HepG2 (cell line): ENCODE measurements at regions not wholly inside any gene's neighbourhood (a gene's known extent, or its start where the extent isn't known, plus 50 kb on each side); places are given as distances from the start of the nearest gene placed in this dataset.

Experiments
- FOXA1 ChIP-seq, 2 experiments: fragments of 450-650 bp in 1 of 2; sonication (generic) in 1 of 2; formaldehyde crosslinking in 1 of 2; IDR thresholded peaks; 2 replicates each; pipeline versions ENCODE4 v1.4.0 to v1.6.1; 2016 to 2020; ENCODE audit warnings: missing genetic modification reagents in 1 of 2
- GABPA ChIP-seq, 2 experiments: IDR thresholded peaks; 2 replicates each; pipeline ENCODE4 v1.6.1; 2011 to 2016; ENCODE audit warnings: low read depth in 2 of 2, low read length in 1 of 2, missing biosample characterization in 1 of 2, missing genetic modification characterization in 1 of 2
- KDM3A ChIP-seq: IDR thresholded peaks from 2 replicates; pipeline ENCODE4 v1.6.1; 2018; ENCODE audit warnings: low read depth, missing compliant biosample characterization
- KDM5A ChIP-seq: fragments of 200-600 bp; sonication (generic); IDR thresholded peaks from 2 replicates; pipeline ENCODE4 v1.7.0; 2018; ENCODE audit warnings: antibody characterized with exemption, mild to moderate bottlenecking, low read length, borderline replicate concordance
- MED8 ChIP-seq: sonication (generic); formaldehyde crosslinking; IDR thresholded peaks from 2 replicates; pipeline ENCODE4 v1.8.1; 2023; ENCODE audit warnings: mild to moderate bottlenecking, missing genetic modification reagents; ENCODE audit not compliant: insufficient replicate concordance
- PHF20 ChIP-seq: sonication (generic); formaldehyde crosslinking; IDR thresholded peaks from 2 replicates; pipeline ENCODE4 v1.5.0; 2020; ENCODE audit warnings: mild to moderate bottlenecking, missing genetic modification reagents
- PHF5A ChIP-seq: IDR thresholded peaks from one replicate; pipeline ENCODE4 v1.6.1; 2018; ENCODE audit warnings: low read depth, missing genetic modification reagents; ENCODE audit not compliant: unreplicated experiment
- PRPF4 ChIP-seq: fragments of 200-400 bp; formaldehyde crosslinking; IDR thresholded peaks from 2 replicates; pipeline ENCODE4 v1.6.1; 2016; ENCODE audit warnings: low read length, low read depth; ENCODE audit not compliant: poor library complexity, severe bottlenecking
- RFX1 ChIP-seq: fragments of 450-650 bp; IDR thresholded peaks from 2 replicates; pipeline ENCODE4 v1.6.1; 2017
- ZNF510 ChIP-seq: sonication (generic); formaldehyde crosslinking; IDR thresholded peaks from 2 replicates; pipeline ENCODE4 v1.4.0; 2020; ENCODE audit warnings: low read depth, mild to moderate bottlenecking, missing genetic modification reagents
- ZNF678 ChIP-seq: sonication (generic); formaldehyde crosslinking; IDR thresholded peaks from 2 replicates; pipeline ENCODE4 v1.4.0; 2020; ENCODE audit warnings: mild to moderate bottlenecking, missing genetic modification reagents
- ZNF703 ChIP-seq: sonication (generic); formaldehyde crosslinking; IDR thresholded peaks from 2 replicates; pipeline ENCODE4 v1.5.1; 2020; ENCODE audit warnings: missing genetic modification reagents, mild to moderate bottlenecking, moderate library complexity, borderline replicate concordance
- ZSCAN20 ChIP-seq: sonication (generic); formaldehyde crosslinking; IDR thresholded peaks from 2 replicates; pipeline ENCODE4 v1.4.0; 2020; ENCODE audit warnings: missing genetic modification reagents, mild to moderate bottlenecking, borderline replicate concordance
- TF ChIP-seq, protein P1 (sequence below): sonication (generic); formaldehyde crosslinking; IDR thresholded peaks from 2 replicates; pipeline ENCODE4 v1.8.0; 2022; ENCODE audit warnings: mild to moderate bottlenecking, missing genetic modification reagents, moderate library complexity
- TF ChIP-seq, protein P2 (sequence below): sonication (generic); formaldehyde crosslinking; IDR thresholded peaks from 2 replicates; pipeline ENCODE4; 2020; ENCODE audit warnings: missing genetic modification reagents, mild to moderate bottlenecking, borderline replicate concordance
- TF ChIP-seq, protein P3 (sequence below): sonication (generic); formaldehyde crosslinking; IDR thresholded peaks from 2 replicates; pipeline ENCODE4 v1.4.0; 2020; ENCODE audit warnings: mild to moderate bottlenecking, missing genetic modification reagents
- TF ChIP-seq, protein P4 (sequence below): sonication (generic); formaldehyde crosslinking; IDR thresholded peaks from 2 replicates; pipeline ENCODE4 v1.4.0; 2020; ENCODE audit warnings: mild to moderate bottlenecking, low read depth, missing genetic modification reagents
- TF ChIP-seq, protein P5 (sequence below): sonication (generic); formaldehyde crosslinking; IDR thresholded peaks from 2 replicates; pipeline ENCODE4 v1.5.0; 2020; ENCODE audit warnings: mild to moderate bottlenecking, missing genetic modification reagents

DNA sequence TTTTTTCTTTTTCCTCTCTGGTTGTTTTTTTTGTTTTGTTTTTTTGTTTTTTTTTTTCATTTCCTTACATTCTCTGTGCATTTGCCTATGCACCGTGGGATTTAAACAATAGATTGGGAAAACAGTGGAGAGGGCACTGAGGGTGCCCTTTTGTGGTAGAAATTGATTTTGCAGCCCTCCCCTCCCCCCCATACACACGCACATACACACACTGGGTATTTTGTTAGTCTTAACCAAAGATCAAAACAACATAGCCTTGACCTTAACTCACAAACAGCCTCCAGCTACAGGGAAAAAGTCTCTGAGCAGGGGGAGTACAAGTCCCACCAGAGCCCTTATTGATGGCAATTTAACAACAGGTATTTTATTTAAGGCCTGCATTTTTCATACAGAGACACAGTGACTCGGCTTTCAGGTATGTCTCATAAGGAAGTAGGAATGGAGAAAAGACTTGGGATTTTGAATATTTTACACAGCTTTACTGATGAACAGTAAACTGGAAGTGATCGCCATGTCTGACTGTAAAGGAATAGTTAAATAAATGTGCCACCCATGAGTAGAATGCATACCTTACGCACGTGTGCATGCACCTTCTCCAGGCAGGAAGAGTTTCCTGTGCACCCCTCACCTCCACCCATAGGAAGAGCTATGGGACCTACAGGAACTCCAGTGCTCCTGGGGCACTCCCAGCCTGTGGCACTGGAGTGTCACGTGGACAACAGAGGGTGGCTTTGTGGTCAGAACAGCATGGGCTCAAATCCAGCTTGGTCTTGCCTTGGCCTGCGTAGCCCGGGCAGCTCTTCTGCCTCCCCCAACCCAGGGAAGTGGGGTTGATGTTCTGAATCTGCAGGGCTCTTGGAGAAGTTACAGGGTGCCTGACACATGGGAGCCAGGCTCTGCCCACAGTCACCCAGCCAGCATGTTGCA, 266.4 kb downstream of the ANAPC1 start (continued):
- TF ChIP-seq PHF20 (CRISPR knock-in tag) = no peak
- TF ChIP-seq ZNF678 (CRISPR knock-in tag) = no peak
- no peak; the same call in 1 of the 2 replicates for TF ChIP-seq KDM5A
- TF ChIP-seq, protein P1, sequence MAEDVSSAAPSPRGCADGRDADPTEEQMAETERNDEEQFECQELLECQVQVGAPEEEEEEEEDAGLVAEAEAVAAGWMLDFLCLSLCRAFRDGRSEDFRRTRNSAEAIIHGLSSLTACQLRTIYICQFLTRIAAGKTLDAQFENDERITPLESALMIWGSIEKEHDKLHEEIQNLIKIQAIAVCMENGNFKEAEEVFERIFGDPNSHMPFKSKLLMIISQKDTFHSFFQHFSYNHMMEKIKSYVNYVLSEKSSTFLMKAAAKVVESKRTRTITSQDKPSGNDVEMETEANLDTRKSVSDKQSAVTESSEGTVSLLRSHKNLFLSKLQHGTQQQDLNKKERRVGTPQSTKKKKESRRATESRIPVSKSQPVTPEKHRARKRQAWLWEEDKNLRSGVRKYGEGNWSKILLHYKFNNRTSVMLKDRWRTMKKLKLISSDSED (CRISPR knock-in tag) = no peak
- TF ChIP-seq MED8 = no peak
- TF ChIP-seq RFX1 = no peak
- TF ChIP-seq, protein P2, sequence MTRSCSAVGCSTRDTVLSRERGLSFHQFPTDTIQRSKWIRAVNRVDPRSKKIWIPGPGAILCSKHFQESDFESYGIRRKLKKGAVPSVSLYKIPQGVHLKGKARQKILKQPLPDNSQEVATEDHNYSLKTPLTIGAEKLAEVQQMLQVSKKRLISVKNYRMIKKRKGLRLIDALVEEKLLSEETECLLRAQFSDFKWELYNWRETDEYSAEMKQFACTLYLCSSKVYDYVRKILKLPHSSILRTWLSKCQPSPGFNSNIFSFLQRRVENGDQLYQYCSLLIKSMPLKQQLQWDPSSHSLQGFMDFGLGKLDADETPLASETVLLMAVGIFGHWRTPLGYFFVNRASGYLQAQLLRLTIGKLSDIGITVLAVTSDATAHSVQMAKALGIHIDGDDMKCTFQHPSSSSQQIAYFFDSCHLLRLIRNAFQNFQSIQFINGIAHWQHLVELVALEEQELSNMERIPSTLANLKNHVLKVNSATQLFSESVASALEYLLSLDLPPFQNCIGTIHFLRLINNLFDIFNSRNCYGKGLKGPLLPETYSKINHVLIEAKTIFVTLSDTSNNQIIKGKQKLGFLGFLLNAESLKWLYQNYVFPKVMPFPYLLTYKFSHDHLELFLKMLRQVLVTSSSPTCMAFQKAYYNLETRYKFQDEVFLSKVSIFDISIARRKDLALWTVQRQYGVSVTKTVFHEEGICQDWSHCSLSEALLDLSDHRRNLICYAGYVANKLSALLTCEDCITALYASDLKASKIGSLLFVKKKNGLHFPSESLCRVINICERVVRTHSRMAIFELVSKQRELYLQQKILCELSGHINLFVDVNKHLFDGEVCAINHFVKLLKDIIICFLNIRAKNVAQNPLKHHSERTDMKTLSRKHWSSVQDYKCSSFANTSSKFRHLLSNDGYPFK = no peak
- TF ChIP-seq ZNF510 = no peak
- TF ChIP-seq, protein P3, sequence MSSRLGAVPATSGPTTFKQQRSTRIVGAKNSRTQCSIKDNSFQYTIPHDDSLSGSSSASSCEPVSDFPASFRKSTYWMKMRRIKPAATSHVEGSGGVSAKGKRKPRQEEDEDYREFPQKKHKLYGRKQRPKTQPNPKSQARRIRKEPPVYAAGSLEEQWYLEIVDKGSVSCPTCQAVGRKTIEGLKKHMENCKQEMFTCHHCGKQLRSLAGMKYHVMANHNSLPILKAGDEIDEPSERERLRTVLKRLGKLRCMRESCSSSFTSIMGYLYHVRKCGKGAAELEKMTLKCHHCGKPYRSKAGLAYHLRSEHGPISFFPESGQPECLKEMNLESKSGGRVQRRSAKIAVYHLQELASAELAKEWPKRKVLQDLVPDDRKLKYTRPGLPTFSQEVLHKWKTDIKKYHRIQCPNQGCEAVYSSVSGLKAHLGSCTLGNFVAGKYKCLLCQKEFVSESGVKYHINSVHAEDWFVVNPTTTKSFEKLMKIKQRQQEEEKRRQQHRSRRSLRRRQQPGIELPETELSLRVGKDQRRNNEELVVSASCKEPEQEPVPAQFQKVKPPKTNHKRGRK = no peak
- TF ChIP-seq FOXA1 (IDR thresholded peaks at IDR 0.05) = no peak
- TF ChIP-seq FOXA1 (CRISPR knock-in tag; IDR thresholded peaks at IDR 0.05) = no peak; the same call in 1 of the 2 replicates
- TF ChIP-seq PRPF4 = no peak
- TF ChIP-seq, protein P4, sequence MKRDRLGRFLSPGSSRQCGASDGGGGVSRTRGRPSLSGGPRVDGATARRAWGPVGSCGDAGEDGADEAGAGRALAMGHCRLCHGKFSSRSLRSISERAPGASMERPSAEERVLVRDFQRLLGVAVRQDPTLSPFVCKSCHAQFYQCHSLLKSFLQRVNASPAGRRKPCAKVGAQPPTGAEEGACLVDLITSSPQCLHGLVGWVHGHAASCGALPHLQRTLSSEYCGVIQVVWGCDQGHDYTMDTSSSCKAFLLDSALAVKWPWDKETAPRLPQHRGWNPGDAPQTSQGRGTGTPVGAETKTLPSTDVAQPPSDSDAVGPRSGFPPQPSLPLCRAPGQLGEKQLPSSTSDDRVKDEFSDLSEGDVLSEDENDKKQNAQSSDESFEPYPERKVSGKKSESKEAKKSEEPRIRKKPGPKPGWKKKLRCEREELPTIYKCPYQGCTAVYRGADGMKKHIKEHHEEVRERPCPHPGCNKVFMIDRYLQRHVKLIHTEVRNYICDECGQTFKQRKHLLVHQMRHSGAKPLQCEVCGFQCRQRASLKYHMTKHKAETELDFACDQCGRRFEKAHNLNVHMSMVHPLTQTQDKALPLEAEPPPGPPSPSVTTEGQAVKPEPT (CRISPR knock-in tag) = no peak
- TF ChIP-seq GABPA (IDR thresholded peaks at IDR 0.05; ENCODE audit: low read depth, low read length) = no peak
- TF ChIP-seq GABPA (CRISPR knock-in tag; IDR thresholded peaks at IDR 0.05; ENCODE audit: low read depth) = peak; percentile 42; the same call in 1 of the 2 replicates
- TF ChIP-seq, protein P5, sequence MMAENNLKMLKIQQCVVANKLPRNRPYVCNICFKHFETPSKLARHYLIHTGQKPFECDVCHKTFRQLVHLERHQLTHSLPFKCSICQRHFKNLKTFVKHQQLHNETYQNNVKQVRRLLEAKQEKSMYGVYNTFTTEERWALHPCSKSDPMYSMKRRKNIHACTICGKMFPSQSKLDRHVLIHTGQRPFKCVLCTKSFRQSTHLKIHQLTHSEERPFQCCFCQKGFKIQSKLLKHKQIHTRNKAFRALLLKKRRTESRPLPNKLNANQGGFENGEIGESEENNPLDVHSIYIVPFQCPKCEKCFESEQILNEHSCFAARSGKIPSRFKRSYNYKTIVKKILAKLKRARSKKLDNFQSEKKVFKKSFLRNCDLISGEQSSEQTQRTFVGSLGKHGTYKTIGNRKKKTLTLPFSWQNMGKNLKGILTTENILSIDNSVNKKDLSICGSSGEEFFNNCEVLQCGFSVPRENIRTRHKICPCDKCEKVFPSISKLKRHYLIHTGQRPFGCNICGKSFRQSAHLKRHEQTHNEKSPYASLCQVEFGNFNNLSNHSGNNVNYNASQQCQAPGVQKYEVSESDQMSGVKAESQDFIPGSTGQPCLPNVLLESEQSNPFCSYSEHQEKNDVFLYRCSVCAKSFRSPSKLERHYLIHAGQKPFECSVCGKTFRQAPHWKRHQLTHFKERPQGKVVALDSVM (CRISPR knock-in tag) = no peak
- TF ChIP-seq ZNF703 = no peak
- no peak for TF ChIP-seq KDM3A (CRISPR knock-in tag)
- no peak for TF ChIP-seq PHF5A (CRISPR knock-in tag)
- no peak for TF ChIP-seq ZSCAN20 (CRISPR knock-in tag)
